OCI-LY3 (cell line): ENCODE measurements at regions not wholly inside any gene's neighbourhood (a gene's known extent, or its start where the extent isn't known, plus 50 kb on each side); places are given as distances from the start of the nearest gene placed in this dataset.
A peak's percentile ranks its signal among the peaks of the same experiment; 100 is the strongest.
"Not testable (repeated sequence)": the region's sequence is repeated elsewhere in the genome, so short reads cannot be mapped to it uniquely, and the experiment has no call there.

Source experiments
- H2AFZ ChIP-seq: fragments of 200-600, 300-600 bp; shearing (Covaris generic); 2 replicates; pipeline ENCODE4 v1.6.0; 2014; ENCODE audit warnings: antibody characterized with exemption, low read depth, low read length
- H3K27ac ChIP-seq: fragments of 200-600, 300-600 bp; sonication (generic); 2 replicates; pipeline ENCODE4 v1.5.1; 2014; ENCODE audit warnings: mild to moderate bottlenecking, low read length, moderate library complexity, mixed read lengths
- H3K27me3 ChIP-seq: fragments of 200-600, 300-600 bp; sonication (generic); 2 replicates; pipeline ENCODE4 v1.6.1; 2014; ENCODE audit warnings: low read depth, low read length, mixed read lengths
- H3K36me3 ChIP-seq: fragments of 200-600, 300-600 bp; sonication (generic); replicated peaks from 2 replicates; pipeline ENCODE3; 2014; ENCODE audit warnings: low read depth, low read length, mixed read lengths
- H3K4me1 ChIP-seq: fragments of 300-600, 200-600 bp; sonication (generic); 2 replicates; pipeline ENCODE4 v1.6.1; 2014; ENCODE audit warnings: low read length, mixed read lengths
- H3K4me2 ChIP-seq: fragments of 200-600, 300-600 bp; sonication (generic); 2 replicates; pipeline ENCODE4 v1.6.1; 2014; ENCODE audit warnings: low read length, mixed read lengths
- H3K4me3 ChIP-seq: fragments of 300-600, 200-600 bp; sonication (generic); 2 replicates; pipeline ENCODE4 v1.5.1; 2014; ENCODE audit warnings: antibody characterized with exemption, mild to moderate bottlenecking, low read length, moderate library complexity
- H3K79me2 ChIP-seq: fragments of 300-600, 200-600 bp; shearing (Covaris generic); 2 replicates; pipeline ENCODE4 v1.6.1; 2014; ENCODE audit warnings: mild to moderate bottlenecking, low read length, mixed read lengths
- H3K9ac ChIP-seq: fragments of 300-600, 200-600 bp; shearing (Covaris generic); 2 replicates; pipeline ENCODE4 v1.6.0; 2014; ENCODE audit warnings: mild to moderate bottlenecking, low read length, moderate library complexity
- H3K9me3 ChIP-seq: fragments of 200-600, 300-600 bp; shearing (Covaris generic); 2 replicates; pipeline ENCODE4 v1.6.1; 2014; ENCODE audit warnings: low read length, mixed read lengths; ENCODE audit not compliant: insufficient read depth
- H4K20me1 ChIP-seq: fragments of 200-600, 300-600 bp; sonication (generic); 2 replicates; pipeline ENCODE4 v1.6.1; 2016; ENCODE audit warnings: low read length, mixed read lengths; ENCODE audit not compliant: insufficient read depth

GRCh38 chr15:30719363-30719762, 93.4 kb downstream of the ARHGAP11B start:
- not testable (repeated sequence) for H3K27me3 ChIP-seq, H3K9ac ChIP-seq, H3K9me3 ChIP-seq, H4K20me1 ChIP-seq, H3K4me2 ChIP-seq, H3K79me2 ChIP-seq, H3K36me3 ChIP-seq, H3K27ac ChIP-seq, H2AFZ ChIP-seq, H3K4me3 ChIP-seq
- peaks cover 34% of the 10 kb centered on the region for H3K4me1 ChIP-seq

GRCh38 chr15:30720825-30721224, 94.9 kb downstream of the ARHGAP11B start:
- H3K79me2 ChIP-seq, H3K27ac ChIP-seq, H4K20me1 ChIP-seq, H2AFZ ChIP-seq, H3K36me3 ChIP-seq, H3K9me3 ChIP-seq, H3K4me2 ChIP-seq, H3K9ac ChIP-seq, H3K27me3 ChIP-seq, H3K4me3 ChIP-seq: not testable (repeated sequence)
- H3K4me1 ChIP-seq, result peaks cover 34% of the 10 kb centered on the region

- peaks cover 34% of the 10 kb centered on the region for H3K4me1 ChIP-seq
- not testable (repeated sequence) for H3K4me3 ChIP-seq, H3K27ac ChIP-seq, H3K79me2 ChIP-seq, H3K27me3 ChIP-seq, H2AFZ ChIP-seq, H3K9me3 ChIP-seq, H3K36me3 ChIP-seq, H4K20me1 ChIP-seq, H3K9ac ChIP-seq, H3K4me2 ChIP-seq
These were observed 95.6 kb downstream of the ARHGAP11B start for GRCh38 chr15:30721529-30721928.

GRCh38 chr15:30723540-30724175, 97.7 kb downstream of the ARHGAP11B start:
- not testable (repeated sequence) for H3K9ac ChIP-seq, H3K36me3 ChIP-seq

GRCh38 chr15:30729880-30730590, 104.1 kb downstream of the ARHGAP11B start:
- not testable (repeated sequence) for H3K9ac ChIP-seq, H3K36me3 ChIP-seq

More at GRCh38 chr15:30723540-30724175, 97.7 kb downstream of the ARHGAP11B start:
- Histone ChIP-seq H3K4me2 (peak overlapping the region; percentile 16; the same call in 1 of the 2 replicates), H3K27ac (peak overlapping the region; percentile 62), H3K4me1 (peaks cover 24% of the 10 kb centered on the region)
- not testable (repeated sequence) for H4K20me1 ChIP-seq, H3K79me2 ChIP-seq, H2AFZ ChIP-seq, H3K9me3 ChIP-seq, H3K27me3 ChIP-seq, H3K4me3 ChIP-seq

GRCh38 chr15:30730633-30731032, 104.7 kb downstream of the ARHGAP11B start:
- H3K4me1 ChIP-seq, H3K4me2 ChIP-seq, H3K79me2 ChIP-seq, H3K4me3 ChIP-seq, H2AFZ ChIP-seq, H3K9ac ChIP-seq, H3K9me3 ChIP-seq, H4K20me1 ChIP-seq, H3K27ac ChIP-seq, H3K36me3 ChIP-seq, H3K27me3 ChIP-seq: not testable (repeated sequence)

More at GRCh38 chr15:30729880-30730590, 104.1 kb downstream of the ARHGAP11B start:
- not testable (repeated sequence) for H3K4me2 ChIP-seq, H3K4me3 ChIP-seq, H3K79me2 ChIP-seq, H3K4me1 ChIP-seq, H2AFZ ChIP-seq, H3K9me3 ChIP-seq, H3K27ac ChIP-seq, H4K20me1 ChIP-seq, H3K27me3 ChIP-seq

GRCh38 chr15:30732100-30732499, 106.2 kb downstream of the ARHGAP11B start:
- H3K36me3 ChIP-seq, H3K9me3 ChIP-seq, H4K20me1 ChIP-seq, H3K4me2 ChIP-seq, H3K9ac ChIP-seq, H3K4me3 ChIP-seq, H3K27ac ChIP-seq, H3K79me2 ChIP-seq, H2AFZ ChIP-seq, H3K27me3 ChIP-seq, H3K4me1 ChIP-seq: not testable (repeated sequence)

- H2AFZ ChIP-seq, H4K20me1 ChIP-seq, H3K4me1 ChIP-seq, H3K27me3 ChIP-seq, H3K4me3 ChIP-seq, H3K9me3 ChIP-seq, H3K36me3 ChIP-seq, H3K9ac ChIP-seq, H3K27ac ChIP-seq, H3K4me2 ChIP-seq, H3K79me2 ChIP-seq: not testable (repeated sequence)
These were observed 110.1 kb downstream of the ARHGAP11B start for GRCh38 chr15:30735884-30736564.

GRCh38 chr15:30742796-30743195, 116.9 kb downstream of the ARHGAP11B start:
- not testable (repeated sequence) for H3K79me2 ChIP-seq, H3K4me2 ChIP-seq, H3K4me1 ChIP-seq, H3K4me3 ChIP-seq, H4K20me1 ChIP-seq, H3K9me3 ChIP-seq, H2AFZ ChIP-seq, H3K27me3 ChIP-seq, H3K36me3 ChIP-seq, H3K9ac ChIP-seq, H3K27ac ChIP-seq
